IMR-90 (cell line): ENCODE measurements at regions not wholly inside any gene's neighbourhood (a gene's known extent, or its start where the extent isn't known, plus 50 kb on each side); places are given as distances from the start of the nearest gene placed in this dataset.

ENCODE experiments used
- ATAC-seq: fragments of 200-7000 bp; cut with Tn5 transposase; 2 replicates; pipeline ENCODE4 v1.9.1; 2020; ENCODE audit warnings: low read depth, mild to moderate bottlenecking, moderate library complexity
- BruUV-seq: library from RNA; stranded (reverse); fragments of 400-500 nt; replicated peaks from 2 replicates; lab custom pipeline; 2021; lab: Mats Ljungman, UMichigan
- CTCF ChIA-PET: fragments of 300-600 bp; formaldehyde crosslinking; extraction: SDS; loops from one replicate; lab custom pipeline; 2021; ENCODE audit warnings: antibody characterized with exemption; lab: Yijun Ruan, JAX
- POLR2A ChIA-PET: fragments of 300-600 bp; sonication (Branson Sonifier 250); formaldehyde crosslinking; loops from one replicate; lab custom pipeline; 2022; ENCODE audit warnings: antibody characterized with exemption; ENCODE audit not compliant: unreplicated experiment; lab: Charles Lee
- DNase-seq: peaks from one replicate; pipeline ENCODE4 v3.0.0; 2013
- H2AFZ ChIP-seq: replicated peaks from 2 replicates; pipeline ENCODE3; 2013; ENCODE audit warnings: low read length, mild to moderate bottlenecking; ENCODE audit not compliant: poor library complexity
- H2AK5ac ChIP-seq: 2 replicates; pipeline ENCODE4 v1.6.1; 2013; ENCODE audit warnings: low read depth, low read length, inconsistent platforms
- H2AK9ac ChIP-seq: replicated peaks from 2 replicates; pipeline ENCODE3; 2013; ENCODE audit warnings: mild to moderate bottlenecking, low read depth, low read length, moderate library complexity; ENCODE audit not compliant: poor library complexity
- H2BK120ac ChIP-seq: 2 replicates; pipeline ENCODE4 v1.6.1; 2013; ENCODE audit warnings: low read depth, low read length, inconsistent platforms
- H2BK15ac ChIP-seq: 3 replicates; pipeline ENCODE4 v1.6.1; 2013; ENCODE audit warnings: low read depth, low read length, inconsistent platforms
- H2BK20ac ChIP-seq: 2 replicates; pipeline ENCODE4 v1.6.1; 2013; ENCODE audit warnings: low read depth, mild to moderate bottlenecking, inconsistent platforms, low read length, moderate library complexity
- H2BK5ac ChIP-seq: 2 replicates; pipeline ENCODE4 v1.6.1; 2013; ENCODE audit warnings: mild to moderate bottlenecking, low read depth, low read length, inconsistent platforms; ENCODE audit not compliant: poor library complexity, severe bottlenecking
- H3K14ac ChIP-seq: replicated peaks from 2 replicates; pipeline ENCODE4 v1.6.1; 2013; ENCODE audit warnings: low read depth, low read length, inconsistent platforms
- H3K18ac ChIP-seq: 2 replicates; pipeline ENCODE4 v1.6.1; 2013; ENCODE audit warnings: low read depth, low read length, control low read depth
- H3K23ac ChIP-seq: 2 replicates; pipeline ENCODE4 v1.6.1; 2013; ENCODE audit warnings: low read depth, low read length, inconsistent platforms
- H3K27ac ChIP-seq: 2 replicates; pipeline ENCODE4 v1.5.1; 2013; ENCODE audit warnings: mild to moderate bottlenecking, control low read depth, low read length; ENCODE audit not compliant: insufficient read depth
- H3K27me3 ChIP-seq: 2 replicates; pipeline ENCODE4 v1.6.1; 2013; ENCODE audit warnings: low read length; ENCODE audit not compliant: control insufficient read depth, insufficient read depth
- H3K36me3 ChIP-seq: 2 replicates; pipeline ENCODE4 v1.6.1; 2013; ENCODE audit warnings: low read length, mixed read lengths; ENCODE audit not compliant: control insufficient read depth, insufficient read depth
- H3K4ac ChIP-seq: 2 replicates; pipeline ENCODE4 v1.6.1; 2013; ENCODE audit warnings: low read depth, low read length, inconsistent platforms
- H3K4me1 ChIP-seq: 2 replicates; pipeline ENCODE4 v1.6.1; 2013; ENCODE audit warnings: low read length, mixed read lengths; ENCODE audit not compliant: control insufficient read depth, insufficient read depth
- H3K4me2 ChIP-seq: 2 replicates; pipeline ENCODE4 v1.6.1; 2013; ENCODE audit warnings: low read depth, mild to moderate bottlenecking, control low read depth, low read length, moderate library complexity
- H3K4me3 ChIP-seq: 2 replicates; pipeline ENCODE4 v1.5.1; 2013; ENCODE audit warnings: low read depth, mild to moderate bottlenecking, control low read depth, low read length, moderate library complexity; ENCODE audit not compliant: insufficient read depth
- H3K56ac ChIP-seq: 2 replicates; pipeline ENCODE4 v1.6.1; 2013; ENCODE audit warnings: low read length, inconsistent platforms; ENCODE audit not compliant: insufficient read depth; ENCODE audit errors: extremely low read depth
- H3K79me1 ChIP-seq, 2 experiments: 2 replicates each; pipeline ENCODE4 v1.6.1; 2013; ENCODE audit warnings: low read length in 2 of 2, inconsistent platforms in 1 of 2, low read depth in 1 of 2
- H3K9ac ChIP-seq: 2 replicates; pipeline ENCODE4 v1.6.1; 2013; ENCODE audit warnings: low read depth, low read length, control low read depth
- H3K9me1 ChIP-seq: 2 replicates; pipeline ENCODE4 v1.6.1; 2013; ENCODE audit warnings: low read length, inconsistent platforms; ENCODE audit not compliant: insufficient read depth
- H3K9me3 ChIP-seq: 2 replicates; pipeline ENCODE4 v1.6.1; 2013; ENCODE audit warnings: low read length; ENCODE audit not compliant: control insufficient read depth, insufficient read depth
- H4K20me1 ChIP-seq: 2 replicates; pipeline ENCODE4 v1.6.1; 2013; ENCODE audit warnings: low read length, inconsistent platforms; ENCODE audit not compliant: insufficient read depth
- H4K5ac ChIP-seq: 2 replicates; pipeline ENCODE4 v1.6.1; 2013; ENCODE audit warnings: mild to moderate bottlenecking, low read depth, low read length, control low read depth
- H4K8ac ChIP-seq, 2 experiments: 2 replicates each; pipeline ENCODE4 v1.6.1; 2013; ENCODE audit warnings: low read depth in 2 of 2, low read length in 2 of 2, control low read depth in 1 of 2, inconsistent platforms in 1 of 2
- H4K91ac ChIP-seq: 2 replicates; pipeline ENCODE4 v1.6.1; 2013; ENCODE audit warnings: low read depth, low read length, inconsistent platforms; ENCODE audit not compliant: insufficient read depth
- FOS ChIP-seq: fragments of 150-350 bp; IDR thresholded peaks from 2 replicates; pipeline ENCODE4 v1.6.1; 2016; ENCODE audit warnings: low read depth, low read length
- WGBS, 2 experiments: methylation state at CpG; one replicate each; pipeline versions ENCODE4 v1.1.5 to v1.1.7; 2013; ENCODE audit warnings: missing lambda C conversion rate in 2 of 2; ENCODE audit not compliant: insufficient read length in 1 of 2; ENCODE audit errors: extremely low coverage in 2 of 2; 5-methylcytosine and 5-hydroxymethylcytosine counted together
- dilution Hi-C: fragments of 300-500 bp; cut with HindIII; formaldehyde crosslinking; loops from one replicate; pipeline ENCODE4 v1.14.3; 2018; ENCODE audit warnings: low sequenced_read_pairs; ENCODE audit not compliant: unreplicated experiment
- in situ Hi-C: fragments of 300-500 bp; cut with MboI; formaldehyde crosslinking; loops from 3 replicates; pipeline ENCODE4 v1.14.3; 2019; ENCODE audit warnings: low sequenced_read_pairs, inconsistent platforms, mixed read lengths
- intact Hi-C: fragments of 100-400 bp; cut with micrococcal nuclease; formaldehyde crosslinking; loops from 2 replicates; pipeline ENCODE4 v1.10.0; 2022

GRCh38 chr5:85333276-85333675 lies 948.6 kb upstream of the EDIL3 start:
- Histone ChIP-seq H4K20me1 (no peaks in the 10 kb centered on the region), H3K4me2 (no peak overlapping the region), H3K56ac (no peak overlapping the region), H3K9me1 (no peaks in the 10 kb centered on the region), H4K5ac (no peak overlapping the region), H4K8ac (no peak overlapping the region), H2AK5ac (no peak overlapping the region), H2BK5ac (no peak overlapping the region), H3K4me1 (no peaks in the 10 kb centered on the region), H3K9ac (no peak overlapping the region), H3K18ac (no peak overlapping the region), H2BK20ac (no peak overlapping the region), H3K36me3 (no peaks in the 10 kb centered on the region), H4K91ac (no peak overlapping the region), H2AK9ac (no peak overlapping the region), H2BK15ac (no peak overlapping the region), H3K4ac (no peak overlapping the region), H3K27ac (no peak overlapping the region), H2AFZ (no peak overlapping the region), H2BK120ac (no peak overlapping the region), H3K9me3 (no peaks in the 10 kb centered on the region), H3K23ac (no peak overlapping the region), H3K4me3 (no peak overlapping the region), H3K79me1 (no peaks in the 10 kb centered on the region), H3K14ac (no peak overlapping the region), H3K27me3 (no peaks in the 10 kb centered on the region)
- intact Hi-C loops (no loop called here), in situ Hi-C loops (no loop called here), dilution Hi-C loops (no loop called here)
- no peak for TF ChIP-seq FOS
- ATAC-seq = no peak
- ChIA-PET POLR2A (no interaction called here), CTCF (interaction anchor here (0.6 kb wide), 1 partner anchor 1365 kb away, joined by 3 read pairs; no protein-coding TSS in a partner anchor)
- no CpG with 5 or more reads among the region's 1 CpG for WGBS, 2 experiments
- DNase-seq = no peak
- no TSS peak for BruUV-seq
